ENCODE measurements at regions not wholly inside any gene's neighbourhood (a gene's known extent, or its start where the extent isn't known, plus 50 kb on each side); places are given as distances from the start of the nearest gene placed in this dataset.

- DNase-seq (ENCODE audit: low spot score), result no peak
Observed at GRCh38 chr12:124630791-124631313, 63.4 kb upstream of the NCOR2 start.

GRCh38 chr12:124629789-124630480 is 62.5 kb upstream of the NCOR2 start:
- no peak for DNase-seq (ENCODE audit: low spot score)

- no peak for DNase-seq (ENCODE audit: low spot score)
Observed at GRCh38 chr12:124629117-124629516, 61.7 kb upstream of the NCOR2 start.

- DNase-seq (ENCODE audit: low spot score), result no peak
Observed at GRCh38 chr12:124627956-124628355, 60.5 kb upstream of the NCOR2 start.

- DNase-seq (ENCODE audit: low spot score), result peak; percentile 77
Observed at GRCh38 chr12:124626971-124627411, 59.6 kb upstream of the NCOR2 start.

- DNase-seq (ENCODE audit: low spot score), result peak; percentile 92
Observed at GRCh38 chr12:124625867-124626675, 58.7 kb upstream of the NCOR2 start.

GRCh38 chr12:124624823-124625222 is 57.4 kb upstream of the NCOR2 start:
- no peak for DNase-seq (ENCODE audit: low spot score)

- DNase-seq (ENCODE audit: low spot score), result no peak
Observed at GRCh38 chr12:124623344-124624035, 56.1 kb upstream of the NCOR2 start.

- no peak for DNase-seq (ENCODE audit: low spot score)
Observed at GRCh38 chr12:124622764-124623163, 55.4 kb upstream of the NCOR2 start.

GRCh38 chr12:124622331-124622730 is 54.9 kb upstream of the NCOR2 start:
- DNase-seq (ENCODE audit: low spot score), result no peak

- no peak for DNase-seq (ENCODE audit: low spot score)
Observed at GRCh38 chr12:124621296-124621660, 53.9 kb upstream of the NCOR2 start.

- no peak for DNase-seq (ENCODE audit: low spot score)
Observed at GRCh38 chr12:124620606-124621295, 53.3 kb upstream of the NCOR2 start.

GRCh38 chr12:124618291-124618902 is 51.0 kb upstream of the NCOR2 start:
- DNase-seq (ENCODE audit: low spot score), result no peak

- DNase-seq (ENCODE audit: low spot score), result no peak
Observed at GRCh38 chr12:124617615-124618014, 50.2 kb upstream of the NCOR2 start.
